ENCODE measurements at regions not wholly inside any gene's neighbourhood (a gene's known extent, or its start where the extent isn't known, plus 50 kb on each side); places are given as distances from the start of the nearest gene placed in this dataset.

DNA sequence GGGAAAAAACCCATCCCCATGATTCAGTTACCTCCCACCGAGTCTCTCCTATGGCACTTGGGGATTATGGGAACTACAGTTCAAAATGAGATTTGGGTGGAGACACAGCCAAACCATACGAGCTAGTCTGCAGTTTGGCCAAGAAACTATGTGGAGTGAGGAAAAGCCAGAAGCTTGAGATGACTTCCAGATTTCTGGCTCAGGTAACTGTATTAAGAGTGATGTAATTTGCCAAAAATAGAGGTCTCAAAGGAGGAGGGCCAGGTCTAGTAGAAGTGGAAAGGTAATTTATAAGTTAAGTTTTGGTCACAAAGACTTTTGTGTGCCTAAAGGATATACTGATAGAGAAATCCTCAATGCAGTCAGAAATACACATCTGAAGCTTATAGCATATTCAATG lies 279.7 kb upstream of the MGMT start:
- TF ChIP-seq, protein P1, sequence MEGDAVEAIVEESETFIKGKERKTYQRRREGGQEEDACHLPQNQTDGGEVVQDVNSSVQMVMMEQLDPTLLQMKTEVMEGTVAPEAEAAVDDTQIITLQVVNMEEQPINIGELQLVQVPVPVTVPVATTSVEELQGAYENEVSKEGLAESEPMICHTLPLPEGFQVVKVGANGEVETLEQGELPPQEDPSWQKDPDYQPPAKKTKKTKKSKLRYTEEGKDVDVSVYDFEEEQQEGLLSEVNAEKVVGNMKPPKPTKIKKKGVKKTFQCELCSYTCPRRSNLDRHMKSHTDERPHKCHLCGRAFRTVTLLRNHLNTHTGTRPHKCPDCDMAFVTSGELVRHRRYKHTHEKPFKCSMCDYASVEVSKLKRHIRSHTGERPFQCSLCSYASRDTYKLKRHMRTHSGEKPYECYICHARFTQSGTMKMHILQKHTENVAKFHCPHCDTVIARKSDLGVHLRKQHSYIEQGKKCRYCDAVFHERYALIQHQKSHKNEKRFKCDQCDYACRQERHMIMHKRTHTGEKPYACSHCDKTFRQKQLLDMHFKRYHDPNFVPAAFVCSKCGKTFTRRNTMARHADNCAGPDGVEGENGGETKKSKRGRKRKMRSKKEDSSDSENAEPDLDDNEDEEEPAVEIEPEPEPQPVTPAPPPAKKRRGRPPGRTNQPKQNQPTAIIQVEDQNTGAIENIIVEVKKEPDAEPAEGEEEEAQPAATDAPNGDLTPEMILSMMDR (conservative IDR thresholded peaks at IDR 0.05; ENCODE audit: low read depth, low read length), result no peak
- no peak for TF ChIP-seq EZH2 (IDR thresholded peaks at IDR 0.05; ENCODE audit: low read length, unreplicated experiment)

Data from PC-3 (cell line).